Neural cell (in vitro differentiated cells): ENCODE measurements at regions not wholly inside any gene's neighbourhood (a gene's known extent, or its start where the extent isn't known, plus 50 kb on each side); places are given as distances from the start of the nearest gene placed in this dataset.

Source experiments
- H2AFZ ChIP-seq: fragments of 200-600, 300-800 bp; sonication (generic), shearing (Covaris generic); 2 replicates; pipeline ENCODE4 v1.6.0; 2014; ENCODE audit warnings: low read depth, mild to moderate bottlenecking, antibody characterized with exemption, low read length, moderate library complexity
- H3F3A ChIP-seq: fragments of 200-600 bp; shearing (Covaris generic); 2 replicates; pipeline ENCODE4 v1.6.1; 2016; ENCODE audit warnings: mild to moderate bottlenecking, moderate library complexity, mixed read lengths, antibody characterized with exemption, low read length; ENCODE audit not compliant: insufficient read depth, poor library complexity, severe bottlenecking
- H3K27ac ChIP-seq: fragments of 200-600, 300-800 bp; sonication (generic), shearing (Covaris generic); 2 replicates; pipeline ENCODE4 v1.5.1; 2014; ENCODE audit warnings: mild to moderate bottlenecking, low read length, moderate library complexity
- H3K27me3 ChIP-seq: fragments of 300-800, 200-600 bp; sonication (generic), shearing (Covaris generic); 2 replicates; pipeline ENCODE4 v1.6.0; 2014; ENCODE audit warnings: mild to moderate bottlenecking, low read depth, low read length, moderate library complexity; ENCODE audit not compliant: insufficient read depth
- H3K36me3 ChIP-seq: fragments of 300-800, 200-600 bp; sonication (generic), shearing (Covaris generic); 2 replicates; pipeline ENCODE4 v1.5.1; 2014; ENCODE audit warnings: mild to moderate bottlenecking, antibody characterized with exemption, low read length, moderate library complexity; ENCODE audit not compliant: insufficient read depth
- H3K4me2 ChIP-seq: fragments of 300-800, 200-600 bp; sonication (generic), shearing (Covaris generic); 2 replicates; pipeline ENCODE4 v1.6.0; 2014; ENCODE audit warnings: mild to moderate bottlenecking, low read length
- H3K4me3 ChIP-seq: fragments of 300-800, 200-600 bp; sonication (generic), shearing (Covaris generic); 2 replicates; pipeline ENCODE4 v1.5.1; 2014; ENCODE audit warnings: mild to moderate bottlenecking, low read length, moderate library complexity
- H3K79me2 ChIP-seq: fragments of 200-600 bp; shearing (Covaris generic); replicated peaks from 2 replicates; pipeline ENCODE4 v1.6.0; 2014; ENCODE audit warnings: mild to moderate bottlenecking, low read length, moderate library complexity; ENCODE audit not compliant: insufficient read depth
- H3K9ac ChIP-seq: fragments of 300-800, 200-600 bp; sonication (generic), shearing (Covaris generic); 2 replicates; pipeline ENCODE4 v1.6.1; 2016; ENCODE audit warnings: mild to moderate bottlenecking, low read length, mixed read lengths
- H3K9me2 ChIP-seq: fragments of 200-600 bp; shearing (Covaris generic); 2 replicates; pipeline ENCODE4 v1.6.1; 2016; ENCODE audit warnings: mild to moderate bottlenecking, low read length, mixed read lengths; ENCODE audit not compliant: insufficient read depth
- H3K9me3 ChIP-seq: fragments of 200-600, 300-800 bp; sonication (generic), shearing (Covaris generic); 2 replicates; pipeline ENCODE4 v1.6.1; 2016; ENCODE audit warnings: mild to moderate bottlenecking, mixed run types, low read length, moderate library complexity, mixed read lengths
- H4K20me1 ChIP-seq: fragments of 200-600 bp; shearing (Covaris generic); 2 replicates; pipeline ENCODE4 v1.6.1; 2016; ENCODE audit warnings: mild to moderate bottlenecking, mixed run types; ENCODE audit not compliant: insufficient read depth
- CTCF ChIP-seq: fragments of 450-650 bp; IDR thresholded peaks from 2 replicates; pipeline ENCODE4 v1.5.1; 2014; ENCODE audit warnings: antibody characterized with exemption, mild to moderate bottlenecking, moderate library complexity; ENCODE audit not compliant: poor library complexity, severe bottlenecking
- EP300 ChIP-seq: fragments of 450-650 bp; conservative IDR thresholded peaks from 2 replicates; pipeline ENCODE4 v1.6.1; 2014; ENCODE audit warnings: antibody characterized with exemption, mild to moderate bottlenecking, moderate library complexity; ENCODE audit not compliant: poor library complexity, severe bottlenecking
- EZH2 ChIP-seq: fragments of 200-600, 300-800 bp; shearing (Covaris generic), sonication (generic); IDR thresholded peaks from 2 replicates; pipeline ENCODE4 v1.6.1; 2014; ENCODE audit warnings: antibody characterized with exemption, low read length, borderline replicate concordance, mild to moderate bottlenecking; ENCODE audit not compliant: insufficient read depth, poor library complexity, severe bottlenecking
- MXI1 ChIP-seq: fragments of 450-650 bp; conservative IDR thresholded peaks from 2 replicates; pipeline ENCODE4 v1.6.1; 2014; ENCODE audit warnings: antibody characterized with exemption, mild to moderate bottlenecking; ENCODE audit not compliant: poor library complexity, severe bottlenecking
- POLR2AphosphoS5 ChIP-seq: IDR thresholded peaks from 2 replicates; pipeline ENCODE4 v1.6.1; 2012
- RAD21 ChIP-seq: fragments of 450-650 bp; conservative IDR thresholded peaks from 2 replicates; pipeline ENCODE4 v1.6.1; 2014; ENCODE audit warnings: antibody characterized with exemption, mild to moderate bottlenecking, moderate library complexity
- SMC3 ChIP-seq: fragments of 450-650 bp; conservative IDR thresholded peaks from 2 replicates; pipeline ENCODE4 v1.6.1; 2014; ENCODE audit warnings: antibody characterized with exemption, mild to moderate bottlenecking, moderate library complexity; ENCODE audit not compliant: poor library complexity
- TAF1 ChIP-seq: IDR thresholded peaks from 2 replicates; pipeline ENCODE4 v1.6.1; 2012; ENCODE audit warnings: low read depth
- TF ChIP-seq, protein P1 (sequence below): IDR thresholded peaks from 2 replicates; pipeline ENCODE4 v1.6.1; 2012; ENCODE audit warnings: borderline replicate concordance

DNA sequence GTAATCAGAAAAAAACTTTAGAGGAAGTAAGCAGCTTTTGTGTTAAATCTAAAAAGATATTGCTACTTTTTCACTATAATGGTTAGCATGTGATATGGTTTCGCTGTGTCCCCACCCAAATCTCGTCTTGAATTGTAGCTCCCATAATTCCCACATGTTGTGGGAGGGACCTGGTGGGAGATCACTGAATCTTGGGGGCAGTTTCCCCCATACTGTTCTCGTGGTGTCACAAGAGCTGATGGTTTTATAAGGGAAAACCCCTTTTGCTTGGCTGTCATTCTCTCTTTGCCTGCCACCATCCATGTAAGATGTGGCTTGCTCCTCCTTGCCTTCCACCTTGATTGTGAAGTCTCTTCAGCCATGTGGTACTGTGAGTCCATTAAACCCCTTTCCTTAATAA, 117.1 kb downstream of the KCNJ2 start:
- no peak overlapping the region for H3K9ac ChIP-seq
- no peaks in the 10 kb centered on the region for H3K27me3 ChIP-seq
- no peaks in the 10 kb centered on the region for H3K79me2 ChIP-seq
- H3K27ac ChIP-seq = no peak overlapping the region
- H3K4me2 ChIP-seq = no peak overlapping the region
- H4K20me1 ChIP-seq = no peaks in the 10 kb centered on the region
- H3K4me3 ChIP-seq = no peak overlapping the region
- H2AFZ ChIP-seq = no peak overlapping the region
- peaks cover 3% of the 10 kb centered on the region for H3K9me3 ChIP-seq
- TF ChIP-seq CTCF (no peak), POLR2AphosphoS5 (no peak), EZH2 (no peak), RAD21 (no peak), SMC3 (no peak), MXI1 (no peak), EP300 (no peak), TAF1 (no peak)
- TF ChIP-seq, protein P1, sequence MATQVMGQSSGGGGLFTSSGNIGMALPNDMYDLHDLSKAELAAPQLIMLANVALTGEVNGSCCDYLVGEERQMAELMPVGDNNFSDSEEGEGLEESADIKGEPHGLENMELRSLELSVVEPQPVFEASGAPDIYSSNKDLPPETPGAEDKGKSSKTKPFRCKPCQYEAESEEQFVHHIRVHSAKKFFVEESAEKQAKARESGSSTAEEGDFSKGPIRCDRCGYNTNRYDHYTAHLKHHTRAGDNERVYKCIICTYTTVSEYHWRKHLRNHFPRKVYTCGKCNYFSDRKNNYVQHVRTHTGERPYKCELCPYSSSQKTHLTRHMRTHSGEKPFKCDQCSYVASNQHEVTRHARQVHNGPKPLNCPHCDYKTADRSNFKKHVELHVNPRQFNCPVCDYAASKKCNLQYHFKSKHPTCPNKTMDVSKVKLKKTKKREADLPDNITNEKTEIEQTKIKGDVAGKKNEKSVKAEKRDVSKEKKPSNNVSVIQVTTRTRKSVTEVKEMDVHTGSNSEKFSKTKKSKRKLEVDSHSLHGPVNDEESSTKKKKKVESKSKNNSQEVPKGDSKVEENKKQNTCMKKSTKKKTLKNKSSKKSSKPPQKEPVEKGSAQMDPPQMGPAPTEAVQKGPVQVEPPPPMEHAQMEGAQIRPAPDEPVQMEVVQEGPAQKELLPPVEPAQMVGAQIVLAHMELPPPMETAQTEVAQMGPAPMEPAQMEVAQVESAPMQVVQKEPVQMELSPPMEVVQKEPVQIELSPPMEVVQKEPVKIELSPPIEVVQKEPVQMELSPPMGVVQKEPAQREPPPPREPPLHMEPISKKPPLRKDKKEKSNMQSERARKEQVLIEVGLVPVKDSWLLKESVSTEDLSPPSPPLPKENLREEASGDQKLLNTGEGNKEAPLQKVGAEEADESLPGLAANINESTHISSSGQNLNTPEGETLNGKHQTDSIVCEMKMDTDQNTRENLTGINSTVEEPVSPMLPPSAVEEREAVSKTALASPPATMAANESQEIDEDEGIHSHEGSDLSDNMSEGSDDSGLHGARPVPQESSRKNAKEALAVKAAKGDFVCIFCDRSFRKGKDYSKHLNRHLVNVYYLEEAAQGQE = no peak
- no peaks in the 10 kb centered on the region for H3K9me2 ChIP-seq
- H3K36me3 ChIP-seq = no peaks in the 10 kb centered on the region
- H3F3A ChIP-seq = no peaks in the 10 kb centered on the region

GRCh38 chr17:70288540-70289290, 119.4 kb downstream of the KCNJ2 start:
- no peak overlapping the region for H3K27ac ChIP-seq
- H3F3A ChIP-seq = no peaks in the 10 kb centered on the region
- H3K4me3 ChIP-seq = no peak overlapping the region
- H3K79me2 ChIP-seq = no peaks in the 10 kb centered on the region
- H2AFZ ChIP-seq = no peak overlapping the region
- no peaks in the 10 kb centered on the region for H3K9me2 ChIP-seq
- no peak overlapping the region for H3K4me2 ChIP-seq
- H3K27me3 ChIP-seq = no peaks in the 10 kb centered on the region
- no peak for TF ChIP-seq RAD21
- TF ChIP-seq SMC3 = no peak
- no peak for TF ChIP-seq EP300
- TF ChIP-seq, protein P1 = no peak
- TF ChIP-seq TAF1 = no peak
- no peak for TF ChIP-seq MXI1
- TF ChIP-seq POLR2AphosphoS5 = no peak
- no peak for TF ChIP-seq EZH2
- no peak for TF ChIP-seq CTCF
- no peaks in the 10 kb centered on the region for H4K20me1 ChIP-seq
- H3K36me3 ChIP-seq = no peaks in the 10 kb centered on the region
- peaks cover 3% of the 10 kb centered on the region for H3K9me3 ChIP-seq
- no peak overlapping the region for H3K9ac ChIP-seq
